Kidney epithelial cell (primary cell): ENCODE measurements at regions not wholly inside any gene's neighbourhood (a gene's known extent, or its start where the extent isn't known, plus 50 kb on each side); places are given as distances from the start of the nearest gene placed in this dataset.

Source experiments
- DNase-seq: peaks from one replicate; pipeline ENCODE4 v3.0.0-alpha.2; 2010; ENCODE audit warnings: low read depth
- H3K27me3 ChIP-seq: 2 replicates; pipeline ENCODE4 v1.6.0; 2011; ENCODE audit warnings: low read length; ENCODE audit not compliant: control insufficient read depth, insufficient read depth
- H3K36me3 ChIP-seq: 2 replicates; pipeline ENCODE4 v1.5.1; 2011; ENCODE audit warnings: low read length; ENCODE audit not compliant: control insufficient read depth, insufficient read depth
- H3K4me3 ChIP-seq: 2 replicates; pipeline ENCODE4 v1.5.1; 2011; ENCODE audit warnings: low read depth, mild to moderate bottlenecking, control low read depth, low read length
- CTCF ChIP-seq: IDR thresholded peaks from 2 replicates; pipeline ENCODE4 v1.5.1; 2011; ENCODE audit warnings: mild to moderate bottlenecking, moderate library complexity, low read length, control low read depth, inconsistent platforms; ENCODE audit not compliant: insufficient read depth, poor library complexity, severe bottlenecking

- no peak for DNase-seq
- Histone ChIP-seq H3K4me3 (no peak overlapping the region), H3K27me3 (no peaks in the 10 kb centered on the region), H3K36me3 (no peaks in the 10 kb centered on the region)
- TF ChIP-seq CTCF = no peak
Observed at GRCh38 chr7:35495844-35496243, 199.1 kb downstream of the HERPUD2 start.

- no peak for TF ChIP-seq CTCF
- Histone ChIP-seq H3K36me3 (no peaks in the 10 kb centered on the region), H3K27me3 (no peaks in the 10 kb centered on the region), H3K4me3 (no peak overlapping the region)
- DNase-seq = no peak
Observed at GRCh38 chr7:35495377-35495776, 199.6 kb downstream of the HERPUD2 start.

DNA sequence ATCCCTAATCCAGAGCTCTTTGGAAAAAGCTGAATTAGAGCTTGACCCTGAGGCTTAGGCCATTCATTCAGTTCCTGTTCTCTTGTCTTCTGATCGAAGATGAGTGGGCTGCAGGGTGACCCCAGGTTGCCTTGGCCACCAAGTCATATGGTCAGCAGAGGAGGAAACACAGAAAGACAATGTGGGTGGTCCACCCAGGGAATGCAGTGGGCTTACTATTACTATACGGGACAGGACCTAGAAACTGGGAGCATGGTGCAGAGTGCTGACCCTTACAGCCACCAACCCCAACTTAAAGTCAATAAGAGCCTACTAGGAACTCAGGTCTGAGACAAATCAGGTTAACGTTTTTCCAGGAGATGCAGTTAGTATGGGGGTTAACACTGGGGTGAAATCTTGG is 200.5 kb downstream of the HERPUD2 start:
- DNase-seq = no peak
- H3K36me3 ChIP-seq = no peaks in the 10 kb centered on the region
- no peak for TF ChIP-seq CTCF

GRCh38 chr7:35492451-35493175 is 202.3 kb downstream of the HERPUD2 start:
- no peak for DNase-seq
- Histone ChIP-seq H3K36me3 (no peaks in the 10 kb centered on the region), H3K4me3 (no peak overlapping the region), H3K27me3 (no peaks in the 10 kb centered on the region)
- no peak for TF ChIP-seq CTCF

More for the DNA sequence above, 200.5 kb downstream of the HERPUD2 start:
- Histone ChIP-seq H3K27me3 (no peaks in the 10 kb centered on the region), H3K4me3 (no peak overlapping the region)

DNA sequence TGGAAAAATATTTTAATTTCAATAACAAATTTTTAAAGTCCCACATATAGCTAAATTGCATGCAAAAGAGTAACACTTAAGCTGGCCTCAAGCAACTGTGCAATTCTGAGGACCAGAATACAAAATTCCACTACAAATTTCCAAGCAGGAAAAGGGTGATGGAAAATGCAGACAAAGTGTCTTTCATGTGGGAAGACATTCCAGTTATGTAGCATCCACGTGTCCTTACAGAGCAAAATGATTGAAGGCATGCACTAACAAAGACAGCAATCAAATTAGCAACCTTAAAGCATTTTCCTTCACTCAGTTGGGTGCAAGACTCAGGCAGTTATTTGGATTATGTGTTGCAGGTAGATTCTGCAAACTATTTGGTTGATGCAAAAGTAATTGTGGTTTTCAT is 203.7 kb downstream of the HERPUD2 start:
- no peaks in the 10 kb centered on the region for H3K27me3 ChIP-seq
- TF ChIP-seq CTCF = no peak
- H3K36me3 ChIP-seq = no peaks in the 10 kb centered on the region
- DNase-seq = no peak
- no peak overlapping the region for H3K4me3 ChIP-seq

DNA sequence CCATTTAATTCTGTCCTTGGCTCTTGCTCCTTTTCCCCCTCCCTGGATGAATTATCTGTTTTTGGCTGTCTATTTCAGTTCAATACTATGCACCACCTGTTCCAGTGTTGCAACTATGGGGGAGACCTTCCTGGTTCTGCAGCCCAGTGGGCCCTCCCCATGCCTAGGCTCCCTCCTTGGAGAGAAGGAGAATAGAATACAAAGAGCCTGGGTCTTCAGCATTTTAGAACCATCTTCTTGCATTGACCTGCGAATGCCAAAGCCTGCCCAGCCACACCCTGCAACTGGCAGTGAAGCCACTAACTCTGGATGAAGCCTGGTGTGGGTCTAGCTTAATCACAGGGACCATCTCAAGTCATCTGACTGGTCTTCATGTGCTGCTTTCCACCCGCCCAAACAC is 207.1 kb downstream of the HERPUD2 start:
- Histone ChIP-seq H3K4me3 (no peak overlapping the region), H3K36me3 (no peaks in the 10 kb centered on the region), H3K27me3 (no peaks in the 10 kb centered on the region)
- DNase-seq = no peak
- no peak for TF ChIP-seq CTCF
